Activated CD4-positive, alpha-beta T cell treated with anti-CD3 and anti-CD28 coated beads, Interleukin-2, amount 10 ng/mL, durations not matched to agents 7 days and 5 days (primary cell): ENCODE measurements at regions not wholly inside any gene's neighbourhood (a gene's known extent, or its start where the extent isn't known, plus 50 kb on each side); places are given as distances from the start of the nearest gene placed in this dataset.

Experiments
- CTCF ChIA-PET: fragments of 350-600 bp; sonication (Branson Sonifier 250); formaldehyde crosslinking; loops from one replicate; lab custom pipeline; 2021; ENCODE audit warnings: antibody characterized with exemption; lab: Charles Lee
- POLR2A ChIA-PET: fragments of 350-600 bp; sonication (Branson Sonifier 250); formaldehyde crosslinking; loops from one replicate; lab custom pipeline; 2021; ENCODE audit warnings: antibody characterized with exemption; lab: Charles Lee
- DNase-seq: peaks from one replicate; pipeline ENCODE4 v3.0.0-alpha.2; 2020
- H3K27ac Mint-ChIP-seq: one replicate; pipeline ENCODE4 v1.8.0; 2021; ENCODE audit warnings: mild to moderate bottlenecking, moderate library complexity, mixed read lengths
- H3K27me3 Mint-ChIP-seq: one replicate; pipeline ENCODE4 v1.8.0; 2021; ENCODE audit warnings: mixed read lengths
- H3K36me3 Mint-ChIP-seq: one replicate; pipeline ENCODE4 v1.8.0; 2021; ENCODE audit warnings: low read depth, mixed read lengths
- H3K4me1 Mint-ChIP-seq: one replicate; pipeline ENCODE4 v1.8.0; 2021; ENCODE audit warnings: mixed read lengths
- H3K4me3 Mint-ChIP-seq: one replicate; pipeline ENCODE4 v1.8.0; 2021; ENCODE audit warnings: mild to moderate bottlenecking, moderate library complexity, mixed read lengths
- H3K9me3 Mint-ChIP-seq: one replicate; pipeline ENCODE4 v1.8.0; 2021; ENCODE audit warnings: mixed read lengths

DNA sequence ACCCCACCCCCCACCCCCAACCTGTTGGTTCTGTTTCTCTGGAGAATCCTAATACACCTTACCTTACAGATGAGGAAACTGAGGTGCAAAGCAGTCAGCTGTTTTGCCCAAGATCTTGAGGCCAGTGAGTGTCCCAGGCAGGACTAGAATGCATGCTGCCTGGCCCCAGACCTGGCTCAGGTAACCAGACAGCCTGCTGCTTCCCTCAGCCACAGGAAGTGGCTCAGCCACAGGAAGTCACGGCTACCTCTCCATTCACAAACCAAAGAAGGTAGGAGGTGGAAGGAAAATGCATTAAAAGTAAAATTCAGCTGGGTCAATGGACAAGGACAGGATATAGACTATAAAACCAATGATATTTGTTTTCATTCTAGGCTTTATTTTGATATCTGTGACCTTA lies 517.6 kb downstream of the CD83 start:
- H3K27me3 Mint-ChIP-seq: no peaks in the 10 kb centered on the region
- CTCF ChIA-PET: no interaction called here
- DNase-seq: peak; percentile 71
- peaks cover 1% of the 10 kb centered on the region for H3K9me3 Mint-ChIP-seq
- peak overlapping the region; percentile 69 for H3K4me3 Mint-ChIP-seq
- peak overlapping the region; percentile 94 for H3K27ac Mint-ChIP-seq
- POLR2A ChIA-PET: interaction anchor here (1.3 kb wide), 1 partner anchor 26 kb away, joined by 5 read pairs; no protein-coding TSS in a partner anchor
- H3K4me1 Mint-ChIP-seq: peaks cover 65% of the 10 kb centered on the region
- peaks cover 4% of the 10 kb centered on the region for H3K36me3 Mint-ChIP-seq

DNA sequence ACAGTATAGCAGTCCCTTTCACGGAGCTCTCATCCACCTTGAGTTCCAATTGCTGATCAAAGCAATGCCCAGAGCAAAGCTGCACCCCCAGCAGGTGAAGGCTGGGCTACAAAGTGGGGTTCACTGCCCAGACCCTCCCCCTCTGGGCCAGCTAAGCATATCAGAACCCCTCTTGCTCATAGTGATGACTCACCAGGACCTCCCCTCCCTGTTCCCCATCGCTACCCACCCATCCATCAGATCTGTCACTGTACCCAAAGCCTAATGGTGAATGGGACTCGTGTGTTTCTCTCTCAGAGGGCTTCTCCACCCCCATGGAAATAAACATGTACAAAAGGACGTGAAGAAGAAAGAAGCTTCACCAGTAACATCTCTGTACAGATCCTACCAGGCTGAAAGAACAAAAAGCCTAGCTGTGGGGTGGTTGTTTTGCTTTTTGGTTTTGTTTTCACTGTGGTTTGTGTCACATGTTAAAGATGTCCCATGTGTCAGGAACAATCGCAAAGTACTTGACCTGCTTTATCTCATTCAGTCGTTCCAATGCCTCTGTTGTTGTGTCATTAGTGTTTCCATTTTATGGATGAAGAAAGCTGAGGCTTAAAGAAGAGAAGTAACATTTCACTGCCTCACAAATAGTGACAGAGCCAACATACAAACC lies 518.5 kb downstream of the CD83 start:
- peak; percentile 65 for DNase-seq
- POLR2A ChIA-PET: interaction anchor here (1.3 kb wide), 1 partner anchor 25 kb away, joined by 5 read pairs; no protein-coding TSS in a partner anchor
- peak overlapping the region; percentile 94 for H3K27ac Mint-ChIP-seq
- CTCF ChIA-PET: interaction anchor here (0.9 to 1.4 kb wide), 3 partner anchors 12 to 23 kb away, joined by 3 to 12 read pairs (median 5); no protein-coding TSS in a partner anchor
- H3K9me3 Mint-ChIP-seq: peaks cover 1% of the 10 kb centered on the region
- peaks cover 4% of the 10 kb centered on the region for H3K36me3 Mint-ChIP-seq
- H3K27me3 Mint-ChIP-seq: no peaks in the 10 kb centered on the region
- peaks cover 72% of the 10 kb centered on the region for H3K4me1 Mint-ChIP-seq
- H3K4me3 Mint-ChIP-seq: peak overlapping the region; percentile 69

DNA sequence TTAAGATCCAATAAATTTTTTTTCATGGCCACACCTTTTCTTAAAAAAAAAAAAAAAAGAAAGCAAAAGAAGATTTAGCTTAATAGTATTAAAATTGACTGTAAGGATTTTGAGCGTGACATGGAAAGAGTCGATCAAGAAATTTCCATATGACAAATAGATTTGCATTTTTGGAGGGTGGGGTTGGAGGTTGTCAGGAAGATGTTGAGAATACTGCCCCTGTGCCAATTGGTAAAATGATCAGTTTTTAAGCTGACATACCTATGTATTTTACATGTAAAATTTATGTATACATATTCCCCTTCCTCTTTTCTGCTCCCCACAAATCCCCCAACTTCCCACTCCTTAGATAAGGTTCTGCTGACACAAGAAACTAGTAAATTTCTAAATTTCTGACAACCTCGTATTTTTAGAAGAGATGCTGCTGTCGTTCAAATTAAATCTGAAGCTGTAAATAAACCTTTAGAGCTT lies 520.9 kb downstream of the CD83 start:
- Mint-ChIP-seq H3K27me3 (no peaks in the 10 kb centered on the region), H3K4me1 (peaks cover 69% of the 10 kb centered on the region), H3K27ac (no peak overlapping the region), H3K4me3 (no peak overlapping the region), H3K9me3 (peaks cover 1% of the 10 kb centered on the region), H3K36me3 (peaks cover 6% of the 10 kb centered on the region)
- CTCF ChIA-PET: interaction anchor here (1.0 kb wide), 1 partner anchor 33 kb away, joined by 4 read pairs; no protein-coding TSS in a partner anchor
- no peak for DNase-seq
- POLR2A ChIA-PET: interaction anchor here (0.6 kb wide), 1 partner anchor 19 kb away, joined by 3 read pairs; no protein-coding TSS in a partner anchor

DNA sequence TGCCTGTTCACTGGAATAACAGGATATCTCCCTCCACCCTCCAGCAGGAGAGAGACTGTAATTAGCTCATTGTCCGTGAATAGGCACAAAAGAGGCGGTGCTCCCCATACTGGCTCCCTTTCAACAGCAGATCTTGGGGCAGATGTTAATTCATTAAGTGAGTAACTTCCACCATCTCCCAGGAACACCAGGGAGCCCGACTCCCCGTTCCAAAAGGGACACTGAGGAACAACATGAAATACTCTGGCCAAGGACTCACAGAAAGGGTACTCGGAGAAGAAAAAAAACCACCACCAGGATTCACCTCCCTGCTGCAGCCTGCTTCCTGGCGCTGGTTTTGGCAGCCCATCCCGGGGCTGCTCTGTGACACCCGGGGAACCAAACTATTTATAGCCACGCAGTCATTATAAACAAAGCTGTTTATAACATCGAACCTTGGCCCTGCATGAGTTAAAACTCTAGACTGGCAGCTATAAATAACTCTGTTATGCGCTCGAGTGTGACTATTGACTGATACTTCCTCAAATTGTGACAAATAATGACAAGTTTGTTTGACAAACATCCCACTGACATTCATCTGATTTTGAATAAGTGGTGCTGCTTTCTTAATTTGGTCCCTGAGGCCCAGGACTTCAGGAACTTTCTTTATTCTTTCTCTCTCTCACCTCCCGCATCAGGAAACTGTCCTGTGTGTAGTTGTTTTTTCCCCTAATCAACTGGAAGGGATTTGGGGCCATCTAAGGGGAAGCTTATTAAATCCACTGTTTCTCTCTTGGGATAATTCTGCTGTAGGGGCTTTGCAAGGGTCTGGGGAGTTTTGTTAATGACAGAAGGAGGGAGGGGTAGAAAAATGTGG lies 521.6 kb downstream of the CD83 start:
- CTCF ChIA-PET: interaction anchor here (0.6 to 1.0 kb wide), 2 partner anchors 32 to 324 kb away, joined by 3 to 4 read pairs; no protein-coding TSS in a partner anchor
- peaks cover 62% of the 10 kb centered on the region for H3K4me1 Mint-ChIP-seq

DNA sequence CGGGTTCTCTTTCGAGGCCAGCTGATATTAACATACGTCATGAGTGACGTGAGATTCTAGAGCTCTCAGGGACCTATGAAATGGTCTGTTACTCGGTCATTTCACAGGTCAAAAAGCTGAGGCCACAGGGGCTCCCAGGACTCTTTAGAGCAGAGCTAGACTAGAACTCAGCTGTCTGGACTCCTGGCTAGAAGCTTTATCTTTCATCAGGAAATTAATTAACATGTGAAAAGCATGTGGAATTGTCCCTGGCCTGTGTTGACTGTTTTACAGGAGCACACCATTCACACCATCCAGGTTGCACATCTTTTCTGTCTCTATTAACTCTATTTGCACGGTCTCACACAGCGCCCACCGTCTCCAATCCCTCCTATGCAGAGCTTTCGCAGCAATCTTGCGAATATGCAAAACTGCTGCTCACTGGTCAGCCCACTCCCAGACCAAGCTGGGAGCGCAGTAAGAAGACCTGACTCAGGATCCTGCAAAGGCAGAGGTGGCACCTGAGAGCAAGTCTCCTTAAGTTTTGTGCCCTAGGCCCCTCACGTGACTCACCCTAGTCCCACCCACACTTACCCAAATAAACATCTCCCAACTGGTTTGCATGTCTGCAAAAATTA lies 522.5 kb downstream of the CD83 start:
- ChIA-PET CTCF (interaction anchor here (0.6 kb wide), 1 partner anchor 325 kb away, joined by 3 read pairs; no protein-coding TSS in a partner anchor), POLR2A (no interaction called here)
- H3K4me3 Mint-ChIP-seq: no peak overlapping the region

More for the DNA sequence above, 521.6 kb downstream of the CD83 start:
- POLR2A ChIA-PET: interaction anchor here (0.6 kb wide), 1 partner anchor 19 kb away, joined by 3 read pairs; no protein-coding TSS in a partner anchor
- Mint-ChIP-seq H3K27ac (no peak overlapping the region), H3K27me3 (no peaks in the 10 kb centered on the region), H3K4me3 (no peak overlapping the region), H3K36me3 (peaks cover 6% of the 10 kb centered on the region), H3K9me3 (peaks cover 1% of the 10 kb centered on the region)
- no peak for DNase-seq

DNA sequence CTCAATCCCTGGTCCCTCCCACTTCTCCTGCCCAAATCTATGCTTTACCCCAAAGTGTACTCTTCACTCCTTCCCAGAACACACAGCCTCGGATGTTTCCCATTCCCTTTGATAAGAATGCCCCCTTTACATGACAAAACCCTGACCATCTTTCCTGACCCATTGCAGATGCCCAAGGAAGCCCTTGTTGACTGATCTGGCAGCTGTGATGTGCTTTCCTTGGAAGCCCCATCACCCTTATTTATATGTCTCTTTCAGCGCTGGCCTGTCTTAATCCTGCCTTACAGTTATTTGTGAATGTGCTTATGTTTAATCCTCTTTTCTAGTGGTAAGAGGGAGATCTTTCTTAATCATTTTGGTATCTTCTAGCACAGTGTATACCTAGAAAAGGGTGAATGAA lies 523.1 kb downstream of the CD83 start:
- Mint-ChIP-seq H3K4me3 (no peak overlapping the region), H3K36me3 (peaks cover 6% of the 10 kb centered on the region), H3K9me3 (peaks cover 1% of the 10 kb centered on the region), H3K4me1 (peaks cover 47% of the 10 kb centered on the region), H3K27me3 (no peaks in the 10 kb centered on the region), H3K27ac (no peak overlapping the region)
- ChIA-PET POLR2A (no interaction called here), CTCF (no interaction called here)
- no peak for DNase-seq

More for the DNA sequence above, 522.5 kb downstream of the CD83 start:
- DNase-seq: no peak
- Mint-ChIP-seq H3K4me1 (peaks cover 53% of the 10 kb centered on the region), H3K27me3 (no peaks in the 10 kb centered on the region), H3K36me3 (peaks cover 6% of the 10 kb centered on the region), H3K27ac (no peak overlapping the region), H3K9me3 (peaks cover 1% of the 10 kb centered on the region)

DNA sequence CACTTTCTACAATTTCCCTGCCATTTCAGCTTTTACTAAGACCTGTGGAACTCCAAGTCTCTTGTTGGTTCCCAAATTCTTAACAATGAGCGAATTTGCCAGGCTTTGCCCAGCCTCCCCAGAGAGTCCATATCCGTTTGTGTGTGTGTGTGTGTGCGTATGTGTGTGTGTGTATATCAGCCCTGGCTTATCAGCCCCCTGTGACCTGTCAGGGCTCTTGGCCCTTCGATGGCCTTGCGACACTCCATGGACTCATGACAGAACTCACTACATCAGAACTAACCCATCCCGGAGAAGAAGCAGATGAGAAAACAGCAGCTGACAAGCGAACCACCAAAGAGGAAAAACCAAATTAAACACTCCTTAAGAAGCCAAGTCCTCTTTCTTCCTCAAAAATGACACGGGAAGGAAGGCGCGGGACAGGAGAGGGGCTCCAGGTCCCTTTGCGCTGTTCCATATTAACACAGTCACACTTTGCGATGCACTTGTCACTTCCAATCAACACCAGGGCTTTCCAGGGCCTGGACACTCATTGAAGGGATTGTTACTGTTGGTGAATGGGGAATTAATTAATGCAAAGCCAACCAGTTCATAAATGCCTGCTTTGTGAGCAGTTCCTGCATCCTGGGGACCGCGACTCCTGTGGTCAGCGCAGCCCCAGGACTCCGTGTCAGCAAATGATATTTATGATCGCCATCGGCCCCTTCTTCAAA lies 524.0 kb downstream of the CD83 start:
- CTCF ChIA-PET: no interaction called here
- H3K4me3 Mint-ChIP-seq: no peak overlapping the region

DNA sequence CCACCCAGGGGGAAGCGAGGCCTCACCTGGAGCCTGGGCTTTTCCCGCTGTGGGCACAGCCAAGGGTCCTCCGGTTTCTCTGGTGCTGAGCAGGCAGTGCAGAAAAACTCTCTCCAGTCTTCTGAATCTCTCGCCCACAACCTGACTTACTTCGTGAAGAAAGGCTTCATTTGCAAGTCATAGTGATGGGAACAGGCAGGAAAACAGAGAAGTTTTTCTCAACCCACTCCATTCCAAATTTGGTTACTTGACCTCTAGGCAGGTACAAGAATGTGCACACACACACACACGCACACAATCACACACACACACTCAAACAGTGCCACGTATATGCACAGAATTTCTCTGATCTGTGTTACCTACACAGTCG lies 524.5 kb downstream of the CD83 start:
- Mint-ChIP-seq H3K27me3 (no peaks in the 10 kb centered on the region), H3K9me3 (peaks cover 4% of the 10 kb centered on the region), H3K36me3 (peaks cover 5% of the 10 kb centered on the region), H3K27ac (no peak overlapping the region), H3K4me1 (peaks cover 32% of the 10 kb centered on the region), H3K4me3 (no peak overlapping the region)
- no peak for DNase-seq
- ChIA-PET POLR2A (no interaction called here), CTCF (no interaction called here)

More for the DNA sequence above, 524.0 kb downstream of the CD83 start:
- Mint-ChIP-seq H3K4me1 (peaks cover 38% of the 10 kb centered on the region), H3K27me3 (no peaks in the 10 kb centered on the region), H3K27ac (no peak overlapping the region), H3K9me3 (peaks cover 4% of the 10 kb centered on the region), H3K36me3 (peaks cover 6% of the 10 kb centered on the region)
- no peak for DNase-seq
- POLR2A ChIA-PET: no interaction called here

DNA sequence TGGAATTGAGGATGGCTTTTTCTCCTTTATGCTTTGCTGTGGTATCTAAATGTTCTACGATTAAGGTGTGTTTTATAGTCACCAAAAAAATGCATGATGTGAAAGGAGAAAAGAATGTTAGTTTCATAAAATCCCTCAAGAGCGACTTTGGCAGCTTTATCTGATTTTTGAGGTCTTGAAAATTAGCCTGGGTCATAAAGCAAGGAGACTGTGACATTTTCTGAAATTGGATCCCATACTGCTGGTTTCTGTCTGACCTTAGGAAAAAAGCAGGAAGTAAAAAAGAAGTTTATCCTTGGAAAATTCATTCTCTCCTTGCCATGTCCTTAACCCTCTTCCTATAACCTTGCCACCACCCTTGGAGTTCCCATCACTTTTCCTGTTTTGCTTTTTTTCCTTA lies 525.3 kb downstream of the CD83 start:
- Mint-ChIP-seq H3K4me1 (peaks cover 25% of the 10 kb centered on the region), H3K27ac (no peak overlapping the region), H3K4me3 (no peak overlapping the region), H3K36me3 (peaks cover 2% of the 10 kb centered on the region), H3K9me3 (peaks cover 4% of the 10 kb centered on the region), H3K27me3 (no peaks in the 10 kb centered on the region)
- DNase-seq: no peak
- ChIA-PET CTCF (no interaction called here), POLR2A (no interaction called here)

DNA sequence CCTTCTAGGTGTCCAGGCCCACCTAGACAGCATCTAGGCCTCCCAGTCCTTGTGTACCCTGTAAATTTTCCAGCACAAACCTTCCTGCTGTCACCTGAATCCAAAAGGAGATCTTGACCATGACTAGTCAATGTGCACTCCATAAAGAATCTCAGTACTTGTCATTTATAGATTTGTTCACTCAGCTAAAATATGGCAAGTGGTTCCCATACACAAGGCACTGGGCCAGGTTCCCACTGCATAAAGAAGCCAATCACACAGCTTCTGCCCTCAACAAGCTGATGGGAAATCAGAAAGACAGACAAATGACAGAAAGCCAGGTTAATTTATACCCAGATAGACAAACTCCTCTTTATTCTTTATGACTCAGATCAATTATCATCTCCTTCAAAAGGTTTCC lies 526.8 kb downstream of the CD83 start:
- no peak for DNase-seq
- ChIA-PET CTCF (interaction anchor here (1.3 kb wide), 1 partner anchor 9 kb away, joined by 4 read pairs; no protein-coding TSS in a partner anchor), POLR2A (no interaction called here)
- H3K4me3 Mint-ChIP-seq: no peak overlapping the region
- H3K36me3 Mint-ChIP-seq: peaks cover 5% of the 10 kb centered on the region
- peaks cover 7% of the 10 kb centered on the region for H3K9me3 Mint-ChIP-seq
- H3K27ac Mint-ChIP-seq: no peak overlapping the region
- H3K27me3 Mint-ChIP-seq: no peaks in the 10 kb centered on the region
- H3K4me1 Mint-ChIP-seq: peaks cover 15% of the 10 kb centered on the region

DNA sequence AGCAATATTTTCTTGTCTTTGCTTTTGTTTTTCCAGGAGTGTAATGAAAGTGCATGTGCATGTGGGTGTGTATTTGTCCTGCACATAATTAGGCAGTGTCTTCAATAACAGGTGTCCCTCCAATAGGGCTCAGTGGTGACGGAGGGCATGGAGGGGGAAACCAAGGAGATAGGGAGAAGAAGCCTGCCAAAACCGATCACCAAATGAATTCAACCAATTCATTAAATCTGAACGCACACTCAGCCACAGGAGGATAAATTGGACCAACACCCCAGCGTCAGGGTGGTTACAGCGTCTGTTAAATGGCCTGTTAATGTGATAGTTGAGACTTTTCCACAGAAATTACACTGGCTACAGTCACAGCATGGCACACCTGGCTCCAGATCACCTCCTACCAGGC lies 527.6 kb downstream of the CD83 start:
- Mint-ChIP-seq H3K27me3 (no peaks in the 10 kb centered on the region), H3K4me3 (no peak overlapping the region), H3K27ac (no peak overlapping the region), H3K4me1 (peaks cover 12% of the 10 kb centered on the region), H3K36me3 (peaks cover 5% of the 10 kb centered on the region), H3K9me3 (peaks cover 7% of the 10 kb centered on the region)
- no peak for DNase-seq
- CTCF ChIA-PET: no interaction called here
- POLR2A ChIA-PET: no interaction called here

DNA sequence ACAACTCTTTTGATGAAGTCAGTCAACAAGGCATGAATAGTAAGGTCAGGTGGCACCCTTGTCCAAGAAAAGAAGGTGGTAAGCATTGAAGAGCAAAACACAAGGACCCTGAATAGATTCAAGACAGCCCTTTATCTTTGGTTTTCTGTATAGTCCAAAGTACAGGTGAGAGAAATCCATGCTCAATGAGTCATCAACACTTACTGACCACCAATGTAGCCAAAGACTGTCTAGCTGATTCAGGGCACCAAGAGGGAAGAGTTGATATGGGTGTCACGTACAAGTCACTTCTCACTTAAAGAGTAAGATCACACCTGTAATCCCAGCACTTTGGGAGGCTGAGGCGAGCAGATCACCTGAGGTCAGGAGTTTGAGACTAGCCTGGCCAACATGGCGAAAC lies 528.3 kb downstream of the CD83 start:
- no peaks in the 10 kb centered on the region for H3K27me3 Mint-ChIP-seq
- ChIA-PET CTCF (no interaction called here), POLR2A (no interaction called here)
- no peak for DNase-seq
- peaks cover 5% of the 10 kb centered on the region for H3K4me1 Mint-ChIP-seq
- H3K27ac Mint-ChIP-seq: no peak overlapping the region
- H3K4me3 Mint-ChIP-seq: no peak overlapping the region
- H3K36me3 Mint-ChIP-seq: peaks cover 5% of the 10 kb centered on the region
- H3K9me3 Mint-ChIP-seq: peaks cover 7% of the 10 kb centered on the region
